Muscle of leg (tissue), 3 donors: ENCODE measurements at regions not wholly inside any gene's neighbourhood (a gene's known extent, or its start where the extent isn't known, plus 50 kb on each side); places are given as distances from the start of the nearest gene placed in this dataset.

ENCODE experiments used
- DNase-seq: peaks from one replicate; pipeline ENCODE4 v3.0.0; 2013
- H3K27ac ChIP-seq: one replicate; pipeline ENCODE4 v1.5.1; 2013; ENCODE audit warnings: mild to moderate bottlenecking, low read length, control low read depth
- H3K27me3 ChIP-seq: one replicate; pipeline ENCODE4 v1.6.1; 2013; ENCODE audit warnings: low read length; ENCODE audit not compliant: control insufficient read depth, insufficient read depth
- H3K36me3 ChIP-seq: one replicate; pipeline ENCODE4 v1.6.1; 2013; ENCODE audit warnings: low read length; ENCODE audit not compliant: control insufficient read depth, insufficient read depth
- H3K4me1 ChIP-seq: one replicate; pipeline ENCODE4 v1.6.1; 2013; ENCODE audit warnings: low read length; ENCODE audit not compliant: control insufficient read depth, insufficient read depth
- H3K4me3 ChIP-seq: one replicate; pipeline ENCODE4 v1.5.1; 2013; ENCODE audit warnings: low read length, control low read depth
- H3K9me3 ChIP-seq: replicated peaks from 2 replicates; pipeline ENCODE4 v1.6.1; 2013; ENCODE audit warnings: low read depth, low read length; ENCODE audit not compliant: control insufficient read depth
- WGBS: methylation state at CpG from one replicate; pipeline ENCODE4 v1.1.5; 2013; ENCODE audit warnings: missing lambda C conversion rate; ENCODE audit not compliant: insufficient coverage; 5-methylcytosine and 5-hydroxymethylcytosine counted together

DNA sequence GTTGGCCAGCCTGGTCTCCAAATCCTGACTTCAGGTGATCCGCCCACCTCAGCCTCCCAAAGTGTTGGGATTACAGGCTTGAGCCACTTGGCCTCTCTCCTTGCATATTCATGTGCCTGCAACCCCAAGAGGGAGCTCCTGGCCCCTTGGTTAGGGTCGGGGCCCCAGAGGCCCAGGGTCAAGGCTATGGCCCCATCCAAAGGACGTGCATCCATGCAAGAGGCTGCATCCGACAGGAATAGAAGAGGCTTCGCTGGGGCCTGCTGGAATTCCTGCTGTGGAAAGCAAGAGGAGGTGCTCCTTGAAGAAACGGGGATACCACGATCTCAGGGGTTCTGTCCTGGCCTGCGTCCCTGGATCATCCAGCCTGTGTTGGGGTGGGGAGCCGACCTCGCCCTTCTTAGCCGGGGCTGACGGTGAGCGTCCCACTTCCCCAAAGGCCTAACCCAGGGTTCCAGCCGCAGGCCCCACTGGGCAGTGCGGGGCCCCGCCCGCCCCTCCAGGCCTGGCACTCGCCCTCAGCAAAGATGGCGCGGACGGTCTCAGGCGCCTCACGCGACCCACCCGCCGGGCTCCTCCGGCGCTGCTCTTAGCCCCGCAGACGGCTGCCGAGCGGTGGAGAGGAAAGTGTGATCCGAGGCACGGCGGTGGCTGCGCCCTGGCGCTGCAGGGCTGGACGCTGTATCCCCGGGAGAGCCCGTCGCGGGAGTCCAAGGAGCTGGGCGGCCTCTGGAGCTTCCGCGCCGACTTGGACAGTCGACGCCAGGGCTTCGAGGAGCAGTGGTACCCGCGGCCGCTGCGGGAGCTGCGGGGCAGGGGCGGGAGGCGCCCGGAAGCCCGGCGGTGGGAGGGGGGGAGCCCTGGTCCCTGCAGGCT, 54.7 kb downstream of the ZNF727 start:
- no peak for DNase-seq
- H3K9me3 ChIP-seq: peaks cover 59% of the 10 kb centered on the region
- 36% methylated on average over 57 of the region's 59 CpGs for WGBS

GRCh38 chr7:64101126-64101942, 56.1 kb downstream of the ZNF727 start:
- 91% methylated on average over 14 of the region's 22 CpGs for WGBS
- H3K9me3 ChIP-seq: peaks cover 51% of the 10 kb centered on the region
- no peaks in the 10 kb centered on the region for H3K4me1 ChIP-seq
- no peaks in the 10 kb centered on the region for H3K36me3 ChIP-seq
- no peak overlapping the region for H3K27ac ChIP-seq
- no peaks in the 10 kb centered on the region for H3K27me3 ChIP-seq
- H3K4me3 ChIP-seq: no peak overlapping the region
- no peak for DNase-seq

More for the DNA sequence above, 54.7 kb downstream of the ZNF727 start:
- no peak overlapping the region for H3K27ac ChIP-seq
- H3K36me3 ChIP-seq: no peaks in the 10 kb centered on the region
- H3K4me1 ChIP-seq: no peaks in the 10 kb centered on the region
- no peaks in the 10 kb centered on the region for H3K27me3 ChIP-seq
- no peak overlapping the region for H3K4me3 ChIP-seq

- no peak for DNase-seq
- no peak overlapping the region for H3K4me3 ChIP-seq
- H3K27ac ChIP-seq: no peak overlapping the region
- H3K9me3 ChIP-seq: peaks cover 48% of the 10 kb centered on the region
- H3K27me3 ChIP-seq: no peaks in the 10 kb centered on the region
- H3K36me3 ChIP-seq: no peaks in the 10 kb centered on the region
- H3K4me1 ChIP-seq: no peaks in the 10 kb centered on the region
- 95% methylated on average over 6 of the region's 13 CpGs for WGBS
Observed at GRCh38 chr7:64101943-64102655, 56.9 kb downstream of the ZNF727 start.

DNA sequence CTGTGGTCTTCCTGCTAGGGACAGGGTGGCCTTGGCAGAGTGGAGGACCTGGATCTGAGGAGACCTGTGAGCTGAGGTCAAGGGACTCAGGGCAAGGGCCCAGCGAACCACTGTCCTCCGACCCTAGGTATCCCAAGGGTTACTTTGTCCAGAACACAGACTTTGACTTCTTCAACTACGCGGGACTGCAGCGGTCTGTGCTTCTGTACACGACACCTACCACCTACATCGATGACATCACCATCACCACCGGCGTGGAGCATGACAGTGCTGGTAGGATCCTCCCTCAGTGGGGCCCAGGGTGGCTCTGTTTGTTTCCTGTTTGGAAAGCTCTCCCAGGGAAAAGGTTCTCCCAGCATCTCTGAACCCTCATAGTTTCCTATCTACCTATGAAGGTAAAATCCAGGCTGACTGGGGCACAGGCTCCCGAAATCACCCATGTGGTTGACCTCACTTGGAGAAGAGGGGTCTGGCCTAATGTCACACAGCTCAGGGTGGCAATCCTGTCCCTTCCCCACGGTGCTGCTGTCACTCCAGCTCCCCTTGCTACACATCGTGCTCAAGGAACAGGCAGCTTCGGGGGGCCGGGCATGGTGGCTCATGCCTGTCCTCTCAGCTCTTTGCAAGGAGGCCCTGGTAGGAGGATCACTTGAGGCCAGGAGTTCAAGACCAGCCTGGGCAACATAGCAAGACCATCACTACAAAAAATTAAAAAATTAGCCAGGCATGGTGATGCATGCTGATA, 57.6 kb downstream of the ZNF727 start:
- 77% methylated on average over 10 of the region's 14 CpGs for WGBS
- H3K9me3 ChIP-seq: peaks cover 41% of the 10 kb centered on the region

DNA sequence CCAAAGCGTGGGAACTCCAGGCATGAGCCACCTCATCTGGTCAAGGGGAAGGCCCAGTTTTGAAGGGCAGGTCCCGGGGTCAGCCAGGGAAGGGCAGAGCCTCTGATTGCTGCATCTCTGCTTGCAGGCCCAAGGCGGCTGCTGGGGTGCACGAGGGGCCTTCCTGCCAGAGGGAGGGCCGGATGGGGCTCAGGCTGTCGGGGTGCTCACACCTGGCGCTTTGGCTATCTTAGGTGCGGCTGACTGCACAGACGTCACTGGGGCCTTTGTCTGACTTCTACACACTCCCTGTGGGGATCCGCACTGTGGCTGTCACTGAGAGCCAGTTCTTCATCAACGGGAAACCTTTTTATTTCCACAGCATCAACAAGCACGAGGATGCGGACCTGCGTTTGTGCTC, 68.7 kb downstream of the ZNF727 start:
- 83% methylated on average over 14 of the region's 14 CpGs for WGBS
- Histone ChIP-seq H3K9me3 (peaks cover 25% of the 10 kb centered on the region), H3K27ac (no peak overlapping the region), H3K36me3 (no peaks in the 10 kb centered on the region), H3K27me3 (no peaks in the 10 kb centered on the region), H3K4me3 (no peak overlapping the region), H3K4me1 (no peaks in the 10 kb centered on the region)
- no peak for DNase-seq

More for the DNA sequence above, 57.6 kb downstream of the ZNF727 start:
- Histone ChIP-seq H3K36me3 (no peaks in the 10 kb centered on the region), H3K4me1 (no peaks in the 10 kb centered on the region), H3K27me3 (no peaks in the 10 kb centered on the region), H3K4me3 (no peak overlapping the region), H3K27ac (no peak overlapping the region)
- DNase-seq: no peak

DNA sequence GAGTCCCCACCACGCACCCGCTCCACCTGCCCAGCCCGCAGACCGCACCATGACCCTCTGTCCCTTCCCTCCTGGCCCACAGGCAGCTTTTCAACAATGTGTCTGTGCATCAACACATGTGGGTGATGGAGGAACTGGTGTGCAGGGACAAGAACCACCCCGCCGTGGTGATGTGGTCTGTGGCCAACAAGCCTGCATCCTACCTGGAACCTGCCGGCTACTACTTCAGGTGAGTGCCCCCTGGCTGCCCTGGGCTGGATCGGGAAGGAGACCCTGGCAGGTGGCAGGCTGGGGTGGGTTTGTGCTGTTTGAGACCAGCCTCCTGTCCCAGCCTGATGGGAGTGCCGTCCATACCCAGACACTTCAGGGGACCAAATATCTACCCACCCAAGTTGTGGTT, 69.6 kb downstream of the ZNF727 start:
- Histone ChIP-seq H3K36me3 (no peaks in the 10 kb centered on the region), H3K4me3 (no peak overlapping the region), H3K27me3 (no peaks in the 10 kb centered on the region), H3K4me1 (no peaks in the 10 kb centered on the region), H3K27ac (no peak overlapping the region), H3K9me3 (peaks cover 24% of the 10 kb centered on the region)
- WGBS: 96% methylated on average over 4 of the region's 9 CpGs
- no peak for DNase-seq

DNA sequence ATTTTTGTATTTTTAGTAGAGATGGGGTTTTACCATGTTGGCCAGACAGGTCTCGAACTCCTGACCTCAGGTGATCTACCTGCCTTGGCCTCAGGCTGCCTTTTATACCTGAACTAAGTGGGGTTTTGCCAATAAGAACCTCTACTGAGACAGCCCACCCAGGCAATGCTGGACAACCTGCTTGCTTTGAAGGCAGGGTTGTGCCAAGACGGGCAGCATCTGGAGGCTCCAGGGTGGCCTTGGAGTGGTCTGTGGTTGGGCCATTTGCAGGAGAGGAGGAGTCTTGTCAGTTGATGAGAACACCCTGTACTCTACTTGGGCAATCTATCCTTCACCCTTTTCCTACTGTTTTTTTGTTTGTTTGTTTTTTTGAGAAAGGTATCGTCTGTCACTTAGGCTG, 75.3 kb upstream of the ZNF735 start:
- WGBS: no CpG with 5 or more reads among the region's 3 CpGs
- peaks cover 56% of the 10 kb centered on the region for H3K9me3 ChIP-seq
- H3K27me3 ChIP-seq: no peaks in the 10 kb centered on the region
- DNase-seq: no peak
- H3K27ac ChIP-seq: no peak overlapping the region
- H3K4me1 ChIP-seq: no peaks in the 10 kb centered on the region
- H3K4me3 ChIP-seq: no peak overlapping the region
- no peaks in the 10 kb centered on the region for H3K36me3 ChIP-seq
